NB4 (cell line): ENCODE measurements at regions not wholly inside any gene's neighbourhood (a gene's known extent, or its start where the extent isn't known, plus 50 kb on each side); places are given as distances from the start of the nearest gene placed in this dataset.

ENCODE experiments used
- DNase-seq: peaks from one replicate; pipeline ENCODE4 v3.0.0; 2010; ENCODE audit warnings: low read depth
- H3K4me3 ChIP-seq: one replicate; pipeline ENCODE4 v1.5.1; 2011; ENCODE audit warnings: mild to moderate bottlenecking, low read depth, low read length, moderate library complexity
- CTCF ChIP-seq: IDR thresholded peaks from one replicate; pipeline ENCODE4 v1.5.1; 2012; ENCODE audit warnings: low read depth, low read length
- MAX ChIP-seq: IDR thresholded peaks from 2 replicates; pipeline ENCODE4 v1.6.1; 2011; ENCODE audit warnings: low read depth, low read length
- MYC ChIP-seq: IDR thresholded peaks from 2 replicates; pipeline ENCODE4 v1.6.1; 2011; ENCODE audit warnings: low read depth, low read length
- POLR2A ChIP-seq: IDR thresholded peaks from 2 replicates; pipeline ENCODE4 v1.6.1; 2011; ENCODE audit warnings: mild to moderate bottlenecking; ENCODE audit not compliant: insufficient read length; ENCODE audit errors: extremely low read depth

- DNase-seq, result no peak
- no peak for TF ChIP-seq MYC
- TF ChIP-seq CTCF, result no peak
- TF ChIP-seq MAX, result no peak
- no peak for TF ChIP-seq POLR2A
- H3K4me3 ChIP-seq, result no peak overlapping the region
Measured at GRCh38 chr3:21901484-21901883, 150.5 kb upstream of the ZNF385D start.

GRCh38 chr3:21902956-21903355 lies 151.9 kb upstream of the ZNF385D start:
- no peak for DNase-seq
- no peak overlapping the region for H3K4me3 ChIP-seq
- TF ChIP-seq MAX, result no peak
- TF ChIP-seq POLR2A, result no peak
- no peak for TF ChIP-seq MYC
- no peak for TF ChIP-seq CTCF

GRCh38 chr3:21909096-21909495 lies 158.1 kb upstream of the ZNF385D start:
- no peak for DNase-seq
- no peak overlapping the region for H3K4me3 ChIP-seq
- TF ChIP-seq MAX (no peak), CTCF (no peak)

GRCh38 chr3:21912711-21913110 lies 161.7 kb upstream of the ZNF385D start:
- TF ChIP-seq MYC, result no peak
- no peak for TF ChIP-seq POLR2A
- TF ChIP-seq MAX, result no peak
- no peak overlapping the region for H3K4me3 ChIP-seq

GRCh38 chr3:21913791-21914190 lies 162.8 kb upstream of the ZNF385D start:
- DNase-seq, result no peak
- TF ChIP-seq MAX (no peak), POLR2A (no peak), MYC (no peak), CTCF (no peak)
- H3K4me3 ChIP-seq, result no peak overlapping the region

More at GRCh38 chr3:21912711-21913110, 161.7 kb upstream of the ZNF385D start:
- DNase-seq, result no peak

- TF ChIP-seq POLR2A, result no peak
- TF ChIP-seq CTCF, result no peak
- no peak for TF ChIP-seq MAX
- no peak for TF ChIP-seq MYC
- no peak for DNase-seq
- H3K4me3 ChIP-seq, result no peak overlapping the region
Measured at GRCh38 chr3:21914451-21914850, 163.4 kb upstream of the ZNF385D start.

GRCh38 chr3:21919383-21919782 lies 168.4 kb upstream of the ZNF385D start:
- TF ChIP-seq CTCF (no peak), MAX (no peak), POLR2A (no peak), MYC (no peak)
- no peak for DNase-seq
- H3K4me3 ChIP-seq, result no peak overlapping the region
